Mesothelial cell of epicardium (in vitro differentiated cells): ENCODE measurements at regions not wholly inside any gene's neighbourhood (a gene's known extent, or its start where the extent isn't known, plus 50 kb on each side); places are given as distances from the start of the nearest gene placed in this dataset.
"Not testable (repeated sequence)": the region's sequence is repeated elsewhere in the genome, so short reads cannot be mapped to it uniquely, and the experiment has no call there.

ENCODE experiments used
- DNase-seq, 2 experiments: peaks; one replicate each; pipeline ENCODE4 v3.0.0; 2021; ENCODE audit warnings: low spot score in 2 of 2; ENCODE audit not compliant: unreplicated experiment in 2 of 2
- H3K27ac Mint-ChIP-seq: 2 replicates; pipeline ENCODE4 v1.8.0; 2021; ENCODE audit warnings: mixed read lengths
- H3K27me3 Mint-ChIP-seq: 2 replicates; pipeline ENCODE4 v1.8.0; 2021; ENCODE audit warnings: low read depth, mixed read lengths
- H3K36me3 Mint-ChIP-seq: 2 replicates; pipeline ENCODE4 v1.8.0; 2021; ENCODE audit warnings: mixed read lengths
- H3K4me1 Mint-ChIP-seq: 2 replicates; pipeline ENCODE4 v1.8.0; 2021; ENCODE audit warnings: mixed read lengths
- H3K4me3 Mint-ChIP-seq: 2 replicates; pipeline ENCODE4 v1.8.0; 2021; ENCODE audit warnings: mild to moderate bottlenecking, moderate library complexity, mixed read lengths
- H3K9me3 Mint-ChIP-seq: 2 replicates; pipeline ENCODE4 v1.8.0; 2021; ENCODE audit warnings: mixed read lengths
- CTCF ChIP-seq: fragments of 200-600 bp; sonication (generic); IDR thresholded peaks from one replicate; pipeline ENCODE4 v1.5.0; 2021; ENCODE audit warnings: antibody characterized with exemption; ENCODE audit not compliant: unreplicated experiment

- Mint-ChIP-seq H3K27me3 (no peaks in the 10 kb centered on the region), H3K4me3 (no peak overlapping the region), H3K9me3 (peaks cover 52% of the 10 kb centered on the region), H3K27ac (no peak overlapping the region), H3K36me3 (no peaks in the 10 kb centered on the region), H3K4me1 (no peaks in the 10 kb centered on the region)
- no peak for DNase-seq
- no peak for TF ChIP-seq CTCF
These were observed 106.7 kb upstream of the CXorf51A start for GRCh38 chrX:146921204-146921603.

- Mint-ChIP-seq H3K27me3 (no peaks in the 10 kb centered on the region), H3K36me3 (no peaks in the 10 kb centered on the region), H3K9me3 (peaks cover 18% of the 10 kb centered on the region), H3K4me1 (peaks cover 4% of the 10 kb centered on the region), H3K27ac (peak overlapping the region; percentile 5), H3K4me3 (no peak overlapping the region)
- DNase-seq: peak in 1 of 2 experiments; percentile 18
- TF ChIP-seq CTCF: no peak
These were observed 93.1 kb upstream of the CXorf51A start for GRCh38 chrX:146907391-146908240.

- no peak for DNase-seq
- Mint-ChIP-seq H3K4me1 (peaks cover 4% of the 10 kb centered on the region), H3K36me3 (no peaks in the 10 kb centered on the region), H3K4me3 (no peak overlapping the region), H3K9me3 (peaks cover 13% of the 10 kb centered on the region), H3K27me3 (no peaks in the 10 kb centered on the region), H3K27ac (no peak overlapping the region)
- no peak for TF ChIP-seq CTCF
These were observed 91.6 kb upstream of the CXorf51A start for GRCh38 chrX:146906166-146906565.

- no peak overlapping the region for H3K4me3 Mint-ChIP-seq
- H3K9me3 Mint-ChIP-seq: peaks cover 66% of the 10 kb centered on the region
- no peaks in the 10 kb centered on the region for H3K36me3 Mint-ChIP-seq
- TF ChIP-seq CTCF: no peak
- DNase-seq: no peak
- no peaks in the 10 kb centered on the region for H3K4me1 Mint-ChIP-seq
- H3K27me3 Mint-ChIP-seq: no peaks in the 10 kb centered on the region
- H3K27ac Mint-ChIP-seq: no peak overlapping the region
These were observed 72.5 kb upstream of the CXorf51A start for GRCh38 chrX:146887020-146887419.

GRCh38 chrX:146881521-146881920 lies 67.0 kb upstream of the CXorf51A start:
- no peaks in the 10 kb centered on the region for H3K4me1 Mint-ChIP-seq
- no peak for TF ChIP-seq CTCF
- no peak for DNase-seq
- H3K4me3 Mint-ChIP-seq: no peak overlapping the region
- no peaks in the 10 kb centered on the region for H3K36me3 Mint-ChIP-seq
- H3K9me3 Mint-ChIP-seq: peaks cover 60% of the 10 kb centered on the region
- no peak overlapping the region for H3K27ac Mint-ChIP-seq
- H3K27me3 Mint-ChIP-seq: no peaks in the 10 kb centered on the region

GRCh38 chrX:146866846-146867245 lies 52.3 kb upstream of the CXorf51A start:
- not testable (repeated sequence) for H3K4me1 Mint-ChIP-seq, H3K36me3 Mint-ChIP-seq, H3K4me3 Mint-ChIP-seq, DNase-seq, H3K27ac Mint-ChIP-seq, H3K27me3 Mint-ChIP-seq
- H3K9me3 Mint-ChIP-seq: peaks cover 42% of the 10 kb centered on the region

GRCh38 chrX:146865734-146866133 lies 51.2 kb upstream of the CXorf51A start:
- H3K36me3 Mint-ChIP-seq, H3K4me3 Mint-ChIP-seq, H3K27me3 Mint-ChIP-seq, H3K27ac Mint-ChIP-seq, H3K4me1 Mint-ChIP-seq, DNase-seq: not testable (repeated sequence)
- peaks cover 42% of the 10 kb centered on the region for H3K9me3 Mint-ChIP-seq
